ENCODE measurements at regions not wholly inside any gene's neighbourhood (a gene's known extent, or its start where the extent isn't known, plus 50 kb on each side); places are given as distances from the start of the nearest gene placed in this dataset.
A peak's percentile ranks its signal among the peaks of the same experiment; 100 is the strongest.

DNA sequence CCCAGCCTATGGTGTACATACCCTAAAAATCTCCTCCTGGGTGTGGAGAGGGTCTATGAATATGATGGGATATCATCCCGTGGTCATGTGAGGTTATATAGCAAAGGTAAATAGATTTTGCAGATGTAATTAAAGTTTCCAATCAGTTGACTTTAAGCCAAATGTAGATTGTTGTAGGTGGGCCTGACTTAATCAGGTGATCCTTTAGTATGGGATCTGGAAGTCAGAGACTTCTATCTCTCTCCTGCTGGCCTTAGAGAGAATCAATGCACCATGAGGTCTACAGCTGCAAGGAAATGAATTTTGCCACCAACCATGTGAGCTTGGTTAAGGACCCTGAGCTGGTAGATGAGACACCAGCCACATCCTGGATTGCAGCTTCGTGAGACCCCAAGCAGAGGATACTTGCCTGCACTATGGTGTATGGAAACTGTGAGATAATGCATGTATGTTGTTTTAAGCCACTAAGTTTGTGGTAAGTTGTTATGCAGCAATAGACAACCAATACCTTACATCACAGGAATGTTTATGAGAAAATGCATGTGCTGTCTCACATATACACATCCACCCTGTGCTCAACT lies 137.1 kb upstream of the SLC6A11 start:
- Histone ChIP-seq H3K4me3 (ENCODE audit: low read depth, low read length) (no peak overlapping the region), H3K27me3 (ENCODE audit: control insufficient read depth, insufficient read depth, low read length) (peaks cover 1% of the 10 kb centered on the region), H3K36me3 (ENCODE audit: control insufficient read depth, insufficient read depth, low read length) (no peaks in the 10 kb centered on the region)
- peak; percentile 96 for FAIRE-seq
- TF ChIP-seq, protein P1, sequence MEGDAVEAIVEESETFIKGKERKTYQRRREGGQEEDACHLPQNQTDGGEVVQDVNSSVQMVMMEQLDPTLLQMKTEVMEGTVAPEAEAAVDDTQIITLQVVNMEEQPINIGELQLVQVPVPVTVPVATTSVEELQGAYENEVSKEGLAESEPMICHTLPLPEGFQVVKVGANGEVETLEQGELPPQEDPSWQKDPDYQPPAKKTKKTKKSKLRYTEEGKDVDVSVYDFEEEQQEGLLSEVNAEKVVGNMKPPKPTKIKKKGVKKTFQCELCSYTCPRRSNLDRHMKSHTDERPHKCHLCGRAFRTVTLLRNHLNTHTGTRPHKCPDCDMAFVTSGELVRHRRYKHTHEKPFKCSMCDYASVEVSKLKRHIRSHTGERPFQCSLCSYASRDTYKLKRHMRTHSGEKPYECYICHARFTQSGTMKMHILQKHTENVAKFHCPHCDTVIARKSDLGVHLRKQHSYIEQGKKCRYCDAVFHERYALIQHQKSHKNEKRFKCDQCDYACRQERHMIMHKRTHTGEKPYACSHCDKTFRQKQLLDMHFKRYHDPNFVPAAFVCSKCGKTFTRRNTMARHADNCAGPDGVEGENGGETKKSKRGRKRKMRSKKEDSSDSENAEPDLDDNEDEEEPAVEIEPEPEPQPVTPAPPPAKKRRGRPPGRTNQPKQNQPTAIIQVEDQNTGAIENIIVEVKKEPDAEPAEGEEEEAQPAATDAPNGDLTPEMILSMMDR (IDR thresholded peaks at IDR 0.05; ENCODE audit: insufficient read depth, low read length, severe bottlenecking): no peak
- DNase-seq (ENCODE audit: low read depth): no peak

DNA sequence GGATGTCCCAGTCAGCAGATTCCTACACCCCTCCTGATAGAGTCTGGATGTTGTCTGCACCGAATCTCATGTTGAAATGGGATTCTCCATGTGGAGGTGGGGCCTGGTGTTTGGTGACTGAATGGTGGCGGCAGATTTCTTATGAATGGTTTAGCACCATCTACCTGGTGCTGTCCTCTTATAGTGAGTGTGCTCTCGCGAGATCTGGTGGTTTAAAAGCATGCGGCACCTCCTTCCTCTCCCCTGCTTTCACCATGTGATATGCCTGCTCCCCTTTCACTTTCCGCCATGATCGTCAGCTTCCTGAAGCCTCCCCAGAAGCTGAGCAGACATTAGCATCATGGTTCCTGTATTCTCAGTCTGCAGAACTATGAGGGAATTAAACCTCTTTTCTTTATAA lies 135.2 kb upstream of the SLC6A11 start:
- TF ChIP-seq, protein P1 (IDR thresholded peaks at IDR 0.05; ENCODE audit: insufficient read depth, low read length, severe bottlenecking): no peak
- DNase-seq (ENCODE audit: low read depth): no peak
- FAIRE-seq: no peak
- Histone ChIP-seq H3K27me3 (ENCODE audit: control insufficient read depth, insufficient read depth, low read length) (peaks cover 3% of the 10 kb centered on the region), H3K36me3 (ENCODE audit: control insufficient read depth, insufficient read depth, low read length) (no peaks in the 10 kb centered on the region), H3K4me3 (ENCODE audit: low read depth, low read length) (no peak overlapping the region)

DNA sequence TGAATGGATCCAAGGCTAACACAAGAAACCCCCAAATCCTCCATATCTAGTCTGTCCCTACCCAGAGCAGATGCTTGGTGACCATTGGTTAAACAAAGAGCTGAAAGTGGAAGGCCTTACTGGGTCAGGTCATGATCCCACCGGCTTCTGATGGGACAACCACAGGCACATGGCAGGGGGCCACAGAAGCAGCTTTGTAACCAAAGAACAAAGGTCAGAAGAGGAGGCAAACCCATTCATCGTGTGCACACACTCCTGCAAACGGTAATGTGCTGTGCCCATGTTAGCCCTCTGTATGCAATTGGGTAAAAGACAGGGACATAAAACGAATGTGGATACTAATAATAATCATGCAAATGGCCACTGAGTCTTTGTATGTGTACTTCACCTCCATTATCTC lies 133.3 kb upstream of the SLC6A11 start:
- Histone ChIP-seq H3K27me3 (ENCODE audit: control insufficient read depth, insufficient read depth, low read length) (peaks cover 3% of the 10 kb centered on the region), H3K4me3 (ENCODE audit: low read depth, low read length) (no peak overlapping the region), H3K36me3 (ENCODE audit: control insufficient read depth, insufficient read depth, low read length) (no peaks in the 10 kb centered on the region)
- TF ChIP-seq, protein P1 (IDR thresholded peaks at IDR 0.05; ENCODE audit: insufficient read depth, low read length, severe bottlenecking): no peak
- DNase-seq (ENCODE audit: low read depth) (no peak), FAIRE-seq (peak; percentile 50)

DNA sequence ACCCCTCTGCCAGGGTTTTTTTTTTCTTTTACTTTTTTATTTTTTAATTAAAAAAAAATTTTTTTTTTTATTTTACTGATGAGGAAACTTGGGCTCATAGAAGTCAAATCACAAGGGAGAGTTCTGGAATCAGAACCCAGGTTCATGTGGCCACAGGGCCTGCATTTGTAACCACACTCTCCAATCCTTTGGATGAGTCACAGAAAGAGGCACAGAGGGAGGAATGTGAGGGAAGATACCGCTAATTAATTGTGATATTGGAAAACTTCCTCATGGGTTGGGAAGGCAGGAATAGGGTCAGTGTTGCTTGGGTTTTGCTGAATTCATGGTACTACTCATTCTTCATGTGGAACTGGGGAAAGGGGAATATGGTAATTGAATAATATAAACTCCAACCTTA lies 132.9 kb upstream of the SLC6A11 start:
- Histone ChIP-seq H3K36me3 (ENCODE audit: control insufficient read depth, insufficient read depth, low read length) (no peaks in the 10 kb centered on the region), H3K27me3 (ENCODE audit: control insufficient read depth, insufficient read depth, low read length) (peaks cover 3% of the 10 kb centered on the region), H3K4me3 (ENCODE audit: low read depth, low read length) (no peak overlapping the region)
- peak; percentile 5 for DNase-seq (ENCODE audit: low read depth)
- TF ChIP-seq, protein P1 (IDR thresholded peaks at IDR 0.05; ENCODE audit: insufficient read depth, low read length, severe bottlenecking): no peak
- FAIRE-seq: no peak

- FAIRE-seq (no peak), DNase-seq (ENCODE audit: low read depth) (no peak)
- no peak overlapping the region for H3K4me3 ChIP-seq (ENCODE audit: low read depth, low read length)
- H3K36me3 ChIP-seq (ENCODE audit: control insufficient read depth, insufficient read depth, low read length): no peaks in the 10 kb centered on the region
- H3K27me3 ChIP-seq (ENCODE audit: control insufficient read depth, insufficient read depth, low read length): peaks cover 1% of the 10 kb centered on the region
- TF ChIP-seq, protein P1 (IDR thresholded peaks at IDR 0.05; ENCODE audit: insufficient read depth, low read length, severe bottlenecking): no peak
Observed at GRCh38 chr3:10688126-10688525, 127.9 kb upstream of the SLC6A11 start.

- FAIRE-seq (no peak), DNase-seq (ENCODE audit: low read depth) (no peak)
- H3K36me3 ChIP-seq (ENCODE audit: control insufficient read depth, insufficient read depth, low read length): no peaks in the 10 kb centered on the region
- H3K4me3 ChIP-seq (ENCODE audit: low read depth, low read length): no peak overlapping the region
- TF ChIP-seq, protein P1 (IDR thresholded peaks at IDR 0.05; ENCODE audit: insufficient read depth, low read length, severe bottlenecking): no peak
- peaks cover 1% of the 10 kb centered on the region for H3K27me3 ChIP-seq (ENCODE audit: control insufficient read depth, insufficient read depth, low read length)
Observed at GRCh38 chr3:10688548-10689172, 127.4 kb upstream of the SLC6A11 start.

All from bronchial epithelial cell (primary cell).